ENCODE measurements at regions not wholly inside any gene's neighbourhood (a gene's known extent, or its start where the extent isn't known, plus 50 kb on each side); places are given as distances from the start of the nearest gene placed in this dataset.
"Not testable (repeated sequence)": the region's sequence is repeated elsewhere in the genome, so short reads cannot be mapped to it uniquely, and the experiment has no call there.

DNA sequence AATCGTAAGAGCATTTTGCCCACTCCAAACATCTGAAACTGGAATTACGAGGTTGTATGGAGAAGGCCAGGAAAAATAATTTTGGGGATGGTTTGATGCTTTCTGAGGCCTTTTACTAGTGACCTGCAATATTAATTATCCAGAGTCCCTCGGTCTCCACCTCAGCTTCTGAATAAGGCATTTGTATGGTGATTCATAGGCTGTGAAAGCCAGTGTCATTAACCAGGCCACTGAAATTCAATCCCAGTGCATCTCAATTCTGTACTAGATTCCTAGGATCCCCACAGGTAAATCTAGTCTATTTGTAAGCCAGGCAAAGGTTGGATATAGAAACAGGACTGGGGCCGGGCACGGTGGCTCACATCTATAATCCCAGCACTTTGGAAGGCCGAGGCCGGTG lies 135.4 kb upstream of the RBPJ start:
- no peaks in the 10 kb centered on the region for H3K4me1 Mint-ChIP-seq
- H3K9me3 Mint-ChIP-seq = no peaks in the 10 kb centered on the region
- ChIA-PET POLR2A (no interaction called here), CTCF (no interaction called here)
- no peak overlapping the region for H3K27ac Mint-ChIP-seq
- no peak overlapping the region for H3K4me3 Mint-ChIP-seq
- DNase-seq = no peak
- peaks cover 2% of the 10 kb centered on the region for H3K36me3 Mint-ChIP-seq (ENCODE audit: low read depth)
- no peaks in the 10 kb centered on the region for H3K27me3 Mint-ChIP-seq

DNA sequence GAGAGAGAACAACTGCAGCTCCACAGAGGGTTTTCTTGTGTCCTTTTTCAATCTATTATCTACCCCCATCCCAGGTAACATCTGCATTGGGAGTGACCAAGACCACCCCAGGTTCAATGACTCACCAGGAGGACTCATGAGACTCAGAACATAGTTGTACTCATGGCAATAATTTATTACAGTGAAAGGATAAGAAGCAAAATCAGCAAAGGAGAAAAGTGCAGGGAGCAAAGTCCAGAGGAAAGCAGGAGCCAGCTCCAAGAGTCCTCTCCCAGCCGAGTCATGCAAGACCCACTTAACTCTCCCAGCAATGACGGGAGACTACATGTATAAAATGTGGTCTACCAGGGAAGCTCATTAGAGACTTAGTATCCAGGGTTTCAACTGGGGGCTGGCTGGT lies 129.5 kb upstream of the RBPJ start:
- Mint-ChIP-seq H3K4me1 (peaks cover 35% of the 10 kb centered on the region), H3K27me3 (peaks cover 4% of the 10 kb centered on the region), H3K4me3 (no peak overlapping the region), H3K9me3 (peaks cover 4% of the 10 kb centered on the region), H3K36me3 (ENCODE audit: low read depth) (peaks cover 15% of the 10 kb centered on the region), H3K27ac (no peak overlapping the region)
- ChIA-PET CTCF (no interaction called here), POLR2A (interaction anchor here (1.2 kb wide), 1 partner anchor 54 kb away, joined by 4 read pairs; no protein-coding TSS in a partner anchor)
- DNase-seq = no peak

DNA sequence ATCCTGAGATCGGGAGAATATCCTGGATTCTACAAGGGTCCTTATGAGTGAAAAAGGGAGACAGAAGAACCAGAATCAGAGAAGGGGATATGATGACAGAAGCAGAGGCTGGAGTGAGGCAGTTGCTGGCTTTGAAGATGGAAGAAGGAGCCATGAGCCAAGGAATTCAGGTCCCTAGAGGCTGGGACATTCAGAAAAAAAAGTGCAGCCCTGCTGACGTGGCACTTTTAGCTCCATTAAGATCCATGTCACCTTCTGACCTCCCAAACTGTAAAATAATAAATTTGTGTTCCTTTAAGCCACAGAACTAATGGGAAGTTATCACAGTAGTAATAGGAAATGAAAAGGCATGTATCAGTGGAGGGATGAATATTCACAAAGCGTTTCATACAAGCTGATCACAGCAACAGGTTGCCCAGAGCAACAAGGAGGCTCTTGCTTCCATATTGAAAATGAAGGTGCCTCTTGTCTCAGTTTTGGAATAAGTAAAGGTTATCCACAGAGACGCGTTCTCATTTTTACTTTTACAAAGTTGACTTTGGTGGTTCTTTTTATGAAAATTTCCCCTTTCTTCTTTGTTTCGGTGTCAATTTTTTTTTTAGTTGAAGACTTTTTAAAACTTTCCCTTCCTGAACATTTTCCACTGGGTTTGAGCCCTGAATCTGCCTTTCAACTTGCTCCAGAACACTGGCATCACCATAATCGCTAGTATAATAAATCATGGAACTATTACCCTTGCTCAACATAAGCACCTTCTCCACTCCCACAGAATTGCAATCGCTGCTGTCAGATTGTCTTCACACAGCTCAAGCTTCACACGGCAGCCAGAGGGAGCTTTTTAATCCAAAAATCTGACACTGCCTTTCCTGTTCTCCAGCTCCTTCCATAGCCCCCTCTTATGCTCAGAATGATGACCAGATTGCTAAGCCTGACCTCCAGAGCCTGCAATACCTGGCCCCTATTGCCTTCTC lies 127.6 kb upstream of the RBPJ start:
- Mint-ChIP-seq H3K27me3 (peaks cover 10% of the 10 kb centered on the region), H3K4me1 (peaks cover 54% of the 10 kb centered on the region), H3K4me3 (no peak overlapping the region), H3K27ac (peak overlapping the region; percentile 40), H3K36me3 (ENCODE audit: low read depth) (peaks cover 20% of the 10 kb centered on the region), H3K9me3 (peaks cover 4% of the 10 kb centered on the region)
- ChIA-PET POLR2A (interaction anchor here (1.0 to 6.0 kb wide), 3 partner anchors 19 to 127 kb away, joined by 3 to 51 read pairs (median 3); partner anchors contain the start of gene RBPJ), CTCF (interaction anchor here (1.1 kb wide), 1 partner anchor 124 kb away, joined by 3 read pairs; no protein-coding TSS in a partner anchor)
- DNase-seq = no peak

GRCh38 chr4:26194764-26195163 lies 126.0 kb upstream of the RBPJ start:
- peaks cover 4% of the 10 kb centered on the region for H3K9me3 Mint-ChIP-seq
- no peak for DNase-seq
- H3K36me3 Mint-ChIP-seq (ENCODE audit: low read depth) = peaks cover 23% of the 10 kb centered on the region
- CTCF ChIA-PET = interaction anchor here (0.9 to 1.5 kb wide), 2 partner anchors 112 to 126 kb away, joined by 4 to 6 read pairs; no protein-coding TSS in a partner anchor
- H3K4me1 Mint-ChIP-seq = peaks cover 65% of the 10 kb centered on the region
- no peak overlapping the region for H3K4me3 Mint-ChIP-seq
- peaks cover 13% of the 10 kb centered on the region for H3K27me3 Mint-ChIP-seq
- no peak overlapping the region for H3K27ac Mint-ChIP-seq
- POLR2A ChIA-PET = interaction anchor here (0.8 to 6.0 kb wide), 3 partner anchors 10 to 125 kb away, joined by 3 to 51 read pairs (median 5); partner anchors contain the start of gene RBPJ

DNA sequence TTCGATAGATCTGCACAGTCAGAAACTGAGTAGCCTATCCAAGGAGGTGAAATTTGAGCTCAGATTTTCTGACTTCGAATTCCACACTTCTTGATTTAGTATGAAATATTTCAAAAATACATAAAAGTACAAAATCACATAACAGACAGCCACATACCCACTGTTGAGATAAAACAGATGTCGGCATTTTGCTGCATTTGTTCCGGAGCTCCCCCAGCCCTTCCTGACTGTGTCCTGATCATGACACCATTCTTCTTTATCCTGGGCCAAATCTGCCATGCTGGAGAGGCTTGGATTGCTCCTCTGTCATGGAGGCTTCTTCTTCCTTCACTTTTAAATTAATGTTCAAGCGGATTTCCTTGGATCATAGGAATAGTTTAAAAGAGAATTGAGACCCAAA lies 124.2 kb upstream of the RBPJ start:
- ChIA-PET CTCF (interaction anchor here (1.0 to 2.0 kb wide), 3 partner anchors 123 to 133 kb away, joined by 3 to 14 read pairs (median 6); no protein-coding TSS in a partner anchor), POLR2A (interaction anchor here (0.9 to 6.0 kb wide), 9 partner anchors 20 to 665 kb away, joined by 3 to 51 read pairs (median 4); partner anchors contain the start of gene RBPJ)
- H3K36me3 Mint-ChIP-seq (ENCODE audit: low read depth) = peaks cover 29% of the 10 kb centered on the region
- H3K4me1 Mint-ChIP-seq = peaks cover 69% of the 10 kb centered on the region
- peaks cover 21% of the 10 kb centered on the region for H3K27me3 Mint-ChIP-seq
- H3K27ac Mint-ChIP-seq = no peak overlapping the region
- H3K4me3 Mint-ChIP-seq = no peak overlapping the region
- no peak for DNase-seq
- H3K9me3 Mint-ChIP-seq = peaks cover 6% of the 10 kb centered on the region

GRCh38 chr4:26197018-26197779 lies 123.6 kb upstream of the RBPJ start:
- Mint-ChIP-seq H3K27me3 (peaks cover 23% of the 10 kb centered on the region), H3K9me3 (peaks cover 6% of the 10 kb centered on the region), H3K27ac (peak overlapping the region; percentile 91), H3K4me3 (peak overlapping the region; percentile 62), H3K36me3 (ENCODE audit: low read depth) (peaks cover 32% of the 10 kb centered on the region), H3K4me1 (peaks cover 69% of the 10 kb centered on the region)
- ChIA-PET CTCF (interaction anchor here (0.9 to 2.0 kb wide), 6 partner anchors 23 to 214 kb away, joined by 3 to 14 read pairs (median 4); no protein-coding TSS in a partner anchor), POLR2A (interaction anchor here (0.9 to 6.0 kb wide), 9 partner anchors 20 to 665 kb away, joined by 3 to 51 read pairs (median 4); partner anchors contain the start of gene RBPJ)
- peak; percentile 87 for DNase-seq

GRCh38 chr4:26198931-26199330 lies 121.9 kb upstream of the RBPJ start:
- H3K9me3 Mint-ChIP-seq, POLR2A ChIA-PET, H3K27ac Mint-ChIP-seq: not testable (repeated sequence)

GRCh38 chr4:26199596-26199995 lies 121.2 kb upstream of the RBPJ start:
- peaks cover 63% of the 10 kb centered on the region for H3K4me1 Mint-ChIP-seq
- H3K36me3 Mint-ChIP-seq (ENCODE audit: low read depth) = peaks cover 34% of the 10 kb centered on the region
- H3K27me3 Mint-ChIP-seq = peaks cover 21% of the 10 kb centered on the region
- H3K4me3 Mint-ChIP-seq = no peak overlapping the region
- CTCF ChIA-PET = no interaction called here
- peak overlapping the region; percentile 18 for H3K27ac Mint-ChIP-seq
- DNase-seq = no peak
- POLR2A ChIA-PET = no interaction called here
- H3K9me3 Mint-ChIP-seq = peaks cover 5% of the 10 kb centered on the region

More at GRCh38 chr4:26198931-26199330, 121.9 kb upstream of the RBPJ start:
- H3K4me3 Mint-ChIP-seq, CTCF ChIA-PET, DNase-seq: not testable (repeated sequence)
- H3K4me1 Mint-ChIP-seq = peaks cover 63% of the 10 kb centered on the region
- H3K27me3 Mint-ChIP-seq = peaks cover 21% of the 10 kb centered on the region
- H3K36me3 Mint-ChIP-seq (ENCODE audit: low read depth) = peaks cover 38% of the 10 kb centered on the region

GRCh38 chr4:26201120-26201519 lies 119.7 kb upstream of the RBPJ start:
- H3K9me3 Mint-ChIP-seq = peaks cover 5% of the 10 kb centered on the region
- H3K36me3 Mint-ChIP-seq (ENCODE audit: low read depth) = peaks cover 30% of the 10 kb centered on the region
- H3K4me3 Mint-ChIP-seq = no peak overlapping the region
- CTCF ChIA-PET = no interaction called here
- DNase-seq = no peak
- H3K4me1 Mint-ChIP-seq = peaks cover 53% of the 10 kb centered on the region
- POLR2A ChIA-PET = interaction anchor here (0.9 kb wide), 1 partner anchor 124 kb away, joined by 3 read pairs; no protein-coding TSS in a partner anchor
- H3K27me3 Mint-ChIP-seq = peaks cover 21% of the 10 kb centered on the region
- no peak overlapping the region for H3K27ac Mint-ChIP-seq

DNA sequence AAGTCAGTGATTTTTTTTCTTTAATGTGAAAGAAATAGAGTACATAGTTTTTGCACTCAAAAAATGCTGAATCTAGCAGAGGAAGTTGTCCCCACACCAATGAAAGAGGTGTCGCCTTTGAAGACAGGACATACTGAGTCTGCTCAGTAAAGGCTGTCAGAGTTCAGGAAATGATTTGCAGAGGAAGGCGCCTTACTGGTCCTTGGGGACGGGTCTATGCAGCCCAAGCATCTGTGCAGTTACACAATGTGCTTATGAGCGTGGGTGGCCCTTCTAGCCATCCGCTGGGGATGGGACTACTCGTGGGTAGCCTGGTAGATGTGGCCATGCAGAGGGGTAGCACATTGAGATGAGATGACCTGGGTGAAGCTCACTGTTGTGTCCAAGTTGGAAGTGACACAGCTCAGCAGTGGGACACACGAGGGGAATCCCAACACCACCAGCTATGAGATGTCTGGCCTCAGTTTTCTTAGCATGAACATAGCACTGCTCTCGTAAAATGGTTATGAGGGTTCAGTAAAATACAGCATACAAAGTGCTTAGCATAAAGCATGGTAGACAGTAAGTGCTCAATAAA lies 116.5 kb upstream of the RBPJ start:
- CTCF ChIA-PET = no interaction called here
- no peak for DNase-seq

DNA sequence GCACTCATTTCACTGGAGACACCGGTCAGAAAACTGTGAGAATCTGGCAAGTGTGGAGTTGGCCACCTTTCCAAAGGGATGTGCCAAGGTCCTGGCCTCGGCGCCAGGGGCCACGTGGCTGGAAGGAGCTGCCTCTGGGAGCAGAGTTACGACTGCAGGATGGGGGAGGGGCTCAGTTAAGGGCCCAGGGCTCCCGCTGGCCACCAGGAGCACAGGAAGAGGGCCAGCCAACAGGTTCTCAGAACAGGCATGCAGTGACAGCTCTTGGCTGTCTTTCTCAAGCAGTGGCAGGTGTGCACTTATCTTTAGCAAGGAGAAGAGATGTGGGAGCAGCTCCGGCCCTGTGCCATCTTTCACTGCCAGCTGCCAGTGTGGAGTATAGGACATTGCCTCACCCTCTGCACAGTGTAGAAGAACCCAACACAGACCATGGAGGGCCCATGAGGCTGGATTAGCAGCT lies 115.9 kb upstream of the RBPJ start:
- peaks cover 17% of the 10 kb centered on the region for H3K27me3 Mint-ChIP-seq
- ChIA-PET POLR2A (interaction anchor here (0.8 kb wide), 1 partner anchor 114 kb away, joined by 3 read pairs; no protein-coding TSS in a partner anchor), CTCF (no interaction called here)
- DNase-seq = no peak
- peaks cover 5% of the 10 kb centered on the region for H3K9me3 Mint-ChIP-seq
- H3K27ac Mint-ChIP-seq = no peak overlapping the region
- peaks cover 22% of the 10 kb centered on the region for H3K36me3 Mint-ChIP-seq (ENCODE audit: low read depth)
- no peak overlapping the region for H3K4me3 Mint-ChIP-seq
- H3K4me1 Mint-ChIP-seq = peaks cover 21% of the 10 kb centered on the region

More for the DNA sequence above, 116.5 kb upstream of the RBPJ start:
- H3K9me3 Mint-ChIP-seq = peaks cover 5% of the 10 kb centered on the region
- H3K27me3 Mint-ChIP-seq = peaks cover 15% of the 10 kb centered on the region
- H3K36me3 Mint-ChIP-seq (ENCODE audit: low read depth) = peaks cover 23% of the 10 kb centered on the region
- POLR2A ChIA-PET = no interaction called here
- no peak overlapping the region for H3K4me3 Mint-ChIP-seq
- H3K4me1 Mint-ChIP-seq = peaks cover 22% of the 10 kb centered on the region
- H3K27ac Mint-ChIP-seq = no peak overlapping the region

DNA sequence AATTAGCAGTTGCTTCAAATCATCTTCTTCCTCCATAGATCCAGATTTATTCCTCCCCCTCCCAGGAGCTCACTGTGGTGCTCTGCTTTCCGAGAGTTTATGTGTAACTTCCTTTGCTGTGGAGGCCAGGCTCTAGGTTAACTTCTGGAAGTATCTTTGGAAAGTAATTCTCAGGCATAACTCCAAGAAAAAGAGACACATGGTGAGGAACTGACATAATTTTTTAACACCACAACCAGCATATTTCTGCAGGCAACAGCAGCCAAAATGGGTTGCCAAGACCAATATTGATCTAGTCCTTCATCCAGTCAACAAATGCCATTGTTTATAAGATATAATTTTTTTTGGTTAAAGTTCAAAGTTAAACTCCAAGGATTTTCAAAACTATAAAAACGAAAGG lies 114.5 kb upstream of the RBPJ start:
- H3K4me3 Mint-ChIP-seq = no peak overlapping the region
- peaks cover 19% of the 10 kb centered on the region for H3K36me3 Mint-ChIP-seq (ENCODE audit: low read depth)
- ChIA-PET CTCF (interaction anchor here (0.6 kb wide), 1 partner anchor 136 kb away, joined by 5 read pairs; no protein-coding TSS in a partner anchor), POLR2A (no interaction called here)
- H3K9me3 Mint-ChIP-seq = peaks cover 4% of the 10 kb centered on the region
- H3K27me3 Mint-ChIP-seq = peaks cover 18% of the 10 kb centered on the region
- peaks cover 20% of the 10 kb centered on the region for H3K4me1 Mint-ChIP-seq
- H3K27ac Mint-ChIP-seq = no peak overlapping the region
- DNase-seq = no peak
